ENCODE measurements at regions not wholly inside any gene's neighbourhood (a gene's known extent, or its start where the extent isn't known, plus 50 kb on each side); places are given as distances from the start of the nearest gene placed in this dataset.

DNA sequence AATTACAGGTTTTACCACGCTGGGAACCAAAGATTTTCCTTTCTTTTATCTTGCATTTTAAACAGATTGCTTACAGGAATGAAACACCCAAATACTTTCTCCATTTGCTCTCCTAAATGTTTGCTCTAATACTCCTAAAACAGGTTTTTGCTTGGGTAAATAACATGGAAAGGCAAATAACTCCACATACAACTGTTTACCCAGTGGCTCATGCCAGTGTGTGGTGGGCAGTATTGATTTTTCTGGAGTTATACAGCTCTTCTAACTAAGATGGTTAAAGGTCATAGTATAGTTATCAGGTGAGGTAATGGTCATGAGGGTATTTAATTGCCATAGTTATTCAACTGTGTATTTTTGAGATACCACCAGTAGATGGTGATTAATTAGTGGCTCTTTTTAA lies 61.2 kb upstream of the RAB27B start:
- TF ChIP-seq CTCF (IDR thresholded peaks at IDR 0.05; ENCODE audit: control extremely low read depth in 1 of 3, insufficient read depth in 1 of 3, low read depth in 1 of 3, low read length in 3 of 3) (no peak), ZNF274 (IDR thresholded peaks at IDR 0.05; ENCODE audit: borderline replicate concordance, extremely low read depth, low read length) (no peak), SIRT6 (IDR thresholded peaks at IDR 0.05; ENCODE audit: low read length) (no peak)

Measured in H1 (cell line).